ENCODE measurements at regions not wholly inside any gene's neighbourhood (a gene's known extent, or its start where the extent isn't known, plus 50 kb on each side); places are given as distances from the start of the nearest gene placed in this dataset.

DNA sequence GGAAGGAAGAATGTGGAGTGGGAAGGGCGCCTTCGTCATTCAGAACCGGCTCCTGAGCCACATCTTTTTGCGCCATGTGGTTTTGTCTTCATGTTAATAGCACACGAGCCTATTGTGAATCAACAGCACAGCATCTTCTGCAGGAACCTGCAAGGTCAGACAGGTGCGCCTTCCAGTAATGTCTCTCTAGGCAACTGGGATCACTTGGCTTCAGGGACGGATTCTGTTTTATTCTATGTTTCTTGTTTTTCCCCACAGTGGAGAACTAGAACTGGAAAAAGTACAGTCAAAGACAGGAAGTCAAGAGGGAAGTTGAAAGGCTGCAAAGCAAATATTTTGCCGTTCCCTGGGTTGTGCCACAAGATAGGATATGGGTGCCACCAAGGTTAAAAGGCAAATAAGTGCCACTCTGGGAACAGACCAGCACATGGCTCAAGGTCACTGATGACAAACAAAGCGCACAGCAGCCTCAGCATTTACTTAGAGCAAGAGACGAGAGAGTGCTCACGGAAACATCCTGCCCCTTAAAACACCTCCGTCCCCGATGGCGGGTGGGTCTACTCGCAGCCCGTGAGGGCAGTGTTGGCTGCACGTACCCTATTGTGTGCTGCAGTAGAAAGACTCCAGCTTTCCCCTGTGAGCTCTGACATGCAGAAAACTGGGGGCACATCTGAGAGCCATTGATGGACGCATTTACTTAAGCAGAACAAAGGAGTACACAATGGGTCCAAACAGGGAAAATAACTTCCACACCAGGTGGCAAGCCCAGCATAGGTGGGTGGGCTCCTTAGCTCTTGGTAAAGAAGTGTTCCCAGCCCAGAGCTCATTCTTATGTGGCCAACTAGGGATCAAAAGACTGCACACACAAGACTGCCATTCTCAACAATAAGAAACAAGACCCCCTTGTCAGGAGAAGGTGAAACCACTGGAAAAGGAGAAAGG lies 107.2 kb upstream of the PARD3B start (continued):
- TF ChIP-seq, protein P1, sequence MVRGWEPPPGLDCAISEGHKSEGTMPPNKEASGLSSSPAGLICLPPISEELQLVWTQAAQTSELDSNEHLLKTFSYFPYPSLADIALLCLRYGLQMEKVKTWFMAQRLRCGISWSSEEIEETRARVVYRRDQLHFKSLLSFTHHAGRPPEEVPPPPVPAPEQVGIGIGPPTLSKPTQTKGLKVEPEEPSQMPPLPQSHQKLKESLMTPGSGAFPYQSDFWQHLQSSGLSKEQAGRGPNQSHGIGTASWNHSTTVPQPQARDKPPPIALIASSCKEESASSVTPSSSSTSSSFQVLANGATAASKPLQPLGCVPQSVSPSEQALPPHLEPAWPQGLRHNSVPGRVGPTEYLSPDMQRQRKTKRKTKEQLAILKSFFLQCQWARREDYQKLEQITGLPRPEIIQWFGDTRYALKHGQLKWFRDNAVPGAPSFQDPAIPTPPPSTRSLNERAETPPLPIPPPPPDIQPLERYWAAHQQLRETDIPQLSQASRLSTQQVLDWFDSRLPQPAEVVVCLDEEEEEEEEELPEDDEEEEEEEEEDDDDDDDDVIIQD (CRISPR knock-in tag; IDR thresholded peaks at IDR 0.05; ENCODE audit: low read depth), result peak; percentile 96; the same call in 1 of the 2 replicates
- TF ChIP-seq SOX5 (CRISPR knock-in tag; IDR thresholded peaks at IDR 0.05; ENCODE audit: borderline replicate concordance) (peak; percentile 83; the same call in 1 of the 2 replicates), ZNF672 (CRISPR knock-in tag; IDR thresholded peaks at IDR 0.05) (no peak), ZNF354B (CRISPR knock-in tag; IDR thresholded peaks at IDR 0.05) (no peak), ZNF703 (CRISPR knock-in tag; IDR thresholded peaks at IDR 0.05; ENCODE audit: borderline replicate concordance) (no peak), NR2C2 (CRISPR knock-in tag; IDR thresholded peaks at IDR 0.05; ENCODE audit: borderline replicate concordance) (0 out of 2 replicates have a peak, but pooled peaks have one; percentile 22), ZNF543 (CRISPR knock-in tag; IDR thresholded peaks at IDR 0.05) (no peak), ZNF768 (CRISPR knock-in tag; IDR thresholded peaks at IDR 0.05) (no peak), SRSF1 (optimal IDR thresholded peaks at IDR 0.05; ENCODE audit: low read depth, low read length) (no peak), ATRX (CRISPR knock-in tag; IDR thresholded peaks at IDR 0.05; ENCODE audit: borderline replicate concordance) (no peak), ZNF790 (CRISPR knock-in tag; IDR thresholded peaks at IDR 0.05; ENCODE audit: borderline replicate concordance) (no peak), ERF (CRISPR knock-in tag; IDR thresholded peaks at IDR 0.05) (0 out of 2 replicates have a peak, but pooled peaks have one; percentile 41), FIP1L1 (IDR thresholded peaks at IDR 0.05; ENCODE audit: borderline replicate concordance, insufficient read depth, low read depth, low read length) (no peak), FOXK2 (IDR thresholded peaks at IDR 0.05) (no peak)
- TF ChIP-seq, protein P2, sequence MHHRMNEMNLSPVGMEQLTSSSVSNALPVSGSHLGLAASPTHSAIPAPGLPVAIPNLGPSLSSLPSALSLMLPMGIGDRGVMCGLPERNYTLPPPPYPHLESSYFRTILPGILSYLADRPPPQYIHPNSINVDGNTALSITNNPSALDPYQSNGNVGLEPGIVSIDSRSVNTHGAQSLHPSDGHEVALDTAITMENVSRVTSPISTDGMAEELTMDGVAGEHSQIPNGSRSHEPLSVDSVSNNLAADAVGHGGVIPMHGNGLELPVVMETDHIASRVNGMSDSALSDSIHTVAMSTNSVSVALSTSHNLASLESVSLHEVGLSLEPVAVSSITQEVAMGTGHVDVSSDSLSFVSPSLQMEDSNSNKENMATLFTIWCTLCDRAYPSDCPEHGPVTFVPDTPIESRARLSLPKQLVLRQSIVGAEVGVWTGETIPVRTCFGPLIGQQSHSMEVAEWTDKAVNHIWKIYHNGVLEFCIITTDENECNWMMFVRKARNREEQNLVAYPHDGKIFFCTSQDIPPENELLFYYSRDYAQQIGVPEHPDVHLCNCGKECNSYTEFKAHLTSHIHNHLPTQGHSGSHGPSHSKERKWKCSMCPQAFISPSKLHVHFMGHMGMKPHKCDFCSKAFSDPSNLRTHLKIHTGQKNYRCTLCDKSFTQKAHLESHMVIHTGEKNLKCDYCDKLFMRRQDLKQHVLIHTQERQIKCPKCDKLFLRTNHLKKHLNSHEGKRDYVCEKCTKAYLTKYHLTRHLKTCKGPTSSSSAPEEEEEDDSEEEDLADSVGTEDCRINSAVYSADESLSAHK (CRISPR knock-in tag; IDR thresholded peaks at IDR 0.05; ENCODE audit: borderline replicate concordance), result no peak
- TF ChIP-seq, protein P3, sequence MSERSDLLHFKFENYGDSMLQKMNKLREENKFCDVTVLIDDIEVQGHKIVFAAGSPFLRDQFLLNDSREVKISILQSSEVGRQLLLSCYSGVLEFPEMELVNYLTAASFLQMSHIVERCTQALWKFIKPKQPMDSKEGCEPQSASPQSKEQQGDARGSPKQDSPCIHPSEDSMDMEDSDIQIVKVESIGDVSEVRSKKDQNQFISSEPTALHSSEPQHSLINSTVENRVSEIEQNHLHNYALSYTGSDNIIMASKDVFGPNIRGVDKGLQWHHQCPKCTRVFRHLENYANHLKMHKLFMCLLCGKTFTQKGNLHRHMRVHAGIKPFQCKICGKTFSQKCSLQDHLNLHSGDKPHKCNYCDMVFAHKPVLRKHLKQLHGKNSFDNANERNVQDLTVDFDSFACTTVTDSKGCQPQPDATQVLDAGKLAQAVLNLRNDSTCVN (CRISPR knock-in tag; IDR thresholded peaks at IDR 0.05; ENCODE audit: borderline replicate concordance), result no peak
- TF ChIP-seq, protein P4, sequence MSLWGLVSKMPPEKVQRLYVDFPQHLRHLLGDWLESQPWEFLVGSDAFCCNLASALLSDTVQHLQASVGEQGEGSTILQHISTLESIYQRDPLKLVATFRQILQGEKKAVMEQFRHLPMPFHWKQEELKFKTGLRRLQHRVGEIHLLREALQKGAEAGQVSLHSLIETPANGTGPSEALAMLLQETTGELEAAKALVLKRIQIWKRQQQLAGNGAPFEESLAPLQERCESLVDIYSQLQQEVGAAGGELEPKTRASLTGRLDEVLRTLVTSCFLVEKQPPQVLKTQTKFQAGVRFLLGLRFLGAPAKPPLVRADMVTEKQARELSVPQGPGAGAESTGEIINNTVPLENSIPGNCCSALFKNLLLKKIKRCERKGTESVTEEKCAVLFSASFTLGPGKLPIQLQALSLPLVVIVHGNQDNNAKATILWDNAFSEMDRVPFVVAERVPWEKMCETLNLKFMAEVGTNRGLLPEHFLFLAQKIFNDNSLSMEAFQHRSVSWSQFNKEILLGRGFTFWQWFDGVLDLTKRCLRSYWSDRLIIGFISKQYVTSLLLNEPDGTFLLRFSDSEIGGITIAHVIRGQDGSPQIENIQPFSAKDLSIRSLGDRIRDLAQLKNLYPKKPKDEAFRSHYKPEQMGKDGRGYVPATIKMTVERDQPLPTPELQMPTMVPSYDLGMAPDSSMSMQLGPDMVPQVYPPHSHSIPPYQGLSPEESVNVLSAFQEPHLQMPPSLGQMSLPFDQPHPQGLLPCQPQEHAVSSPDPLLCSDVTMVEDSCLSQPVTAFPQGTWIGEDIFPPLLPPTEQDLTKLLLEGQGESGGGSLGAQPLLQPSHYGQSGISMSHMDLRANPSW (CRISPR knock-in tag; IDR thresholded peaks at IDR 0.05; ENCODE audit: borderline replicate concordance), result no peak
- TF ChIP-seq, protein P5, sequence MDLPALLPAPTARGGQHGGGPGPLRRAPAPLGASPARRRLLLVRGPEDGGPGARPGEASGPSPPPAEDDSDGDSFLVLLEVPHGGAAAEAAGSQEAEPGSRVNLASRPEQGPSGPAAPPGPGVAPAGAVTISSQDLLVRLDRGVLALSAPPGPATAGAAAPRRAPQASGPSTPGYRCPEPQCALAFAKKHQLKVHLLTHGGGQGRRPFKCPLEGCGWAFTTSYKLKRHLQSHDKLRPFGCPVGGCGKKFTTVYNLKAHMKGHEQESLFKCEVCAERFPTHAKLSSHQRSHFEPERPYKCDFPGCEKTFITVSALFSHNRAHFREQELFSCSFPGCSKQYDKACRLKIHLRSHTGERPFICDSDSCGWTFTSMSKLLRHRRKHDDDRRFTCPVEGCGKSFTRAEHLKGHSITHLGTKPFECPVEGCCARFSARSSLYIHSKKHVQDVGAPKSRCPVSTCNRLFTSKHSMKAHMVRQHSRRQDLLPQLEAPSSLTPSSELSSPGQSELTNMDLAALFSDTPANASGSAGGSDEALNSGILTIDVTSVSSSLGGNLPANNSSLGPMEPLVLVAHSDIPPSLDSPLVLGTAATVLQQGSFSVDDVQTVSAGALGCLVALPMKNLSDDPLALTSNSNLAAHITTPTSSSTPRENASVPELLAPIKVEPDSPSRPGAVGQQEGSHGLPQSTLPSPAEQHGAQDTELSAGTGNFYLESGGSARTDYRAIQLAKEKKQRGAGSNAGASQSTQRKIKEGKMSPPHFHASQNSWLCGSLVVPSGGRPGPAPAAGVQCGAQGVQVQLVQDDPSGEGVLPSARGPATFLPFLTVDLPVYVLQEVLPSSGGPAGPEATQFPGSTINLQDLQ (CRISPR knock-in tag; IDR thresholded peaks at IDR 0.05), result no peak
